GM21381 (cell line): ENCODE measurements at regions not wholly inside any gene's neighbourhood (a gene's known extent, or its start where the extent isn't known, plus 50 kb on each side); places are given as distances from the start of the nearest gene placed in this dataset.
"Not testable (repeated sequence)": the region's sequence is repeated elsewhere in the genome, so short reads cannot be mapped to it uniquely, and the experiment has no call there.

Source experiments
- ATAC-seq: cut with Tn5 transposase; IDR thresholded peaks from one replicate; pipeline ENCODE4 v1.9.1; 2021; ENCODE audit warnings: mild to moderate bottlenecking, moderate library complexity; ENCODE audit not compliant: unreplicated experiment

GRCh38 chr7:112668561-112668960, 121.6 kb downstream of the TMEM168 start:
- ATAC-seq = no peak

- ATAC-seq = no peak
Measured at GRCh38 chr7:112669306-112669705, 120.9 kb downstream of the TMEM168 start.

- ATAC-seq = no peak
Measured at GRCh38 chr7:112670193-112670592, 120.0 kb downstream of the TMEM168 start.

- no peak for ATAC-seq
Measured at GRCh38 chr7:112678626-112679025, 111.6 kb downstream of the TMEM168 start.

GRCh38 chr7:112689466-112690177, 100.6 kb downstream of the TMEM168 start:
- ATAC-seq = not testable (repeated sequence)

GRCh38 chr7:112692333-112692732, 97.9 kb downstream of the TMEM168 start:
- ATAC-seq = no peak

- ATAC-seq = not testable (repeated sequence)
Measured at GRCh38 chr7:112697211-112697610, 93.0 kb downstream of the TMEM168 start.

GRCh38 chr7:112699725-112700513, 90.3 kb downstream of the TMEM168 start:
- no peak for ATAC-seq

GRCh38 chr7:112701456-112701855, 88.7 kb downstream of the TMEM168 start:
- no peak for ATAC-seq

GRCh38 chr7:112707655-112708054, 82.5 kb downstream of the TMEM168 start:
- ATAC-seq = no peak

GRCh38 chr7:112708236-112708635, 82.0 kb downstream of the TMEM168 start:
- no peak for ATAC-seq
